ENCODE measurements at regions not wholly inside any gene's neighbourhood (a gene's known extent, or its start where the extent isn't known, plus 50 kb on each side); places are given as distances from the start of the nearest gene placed in this dataset.

- TF ChIP-seq, protein P1, sequence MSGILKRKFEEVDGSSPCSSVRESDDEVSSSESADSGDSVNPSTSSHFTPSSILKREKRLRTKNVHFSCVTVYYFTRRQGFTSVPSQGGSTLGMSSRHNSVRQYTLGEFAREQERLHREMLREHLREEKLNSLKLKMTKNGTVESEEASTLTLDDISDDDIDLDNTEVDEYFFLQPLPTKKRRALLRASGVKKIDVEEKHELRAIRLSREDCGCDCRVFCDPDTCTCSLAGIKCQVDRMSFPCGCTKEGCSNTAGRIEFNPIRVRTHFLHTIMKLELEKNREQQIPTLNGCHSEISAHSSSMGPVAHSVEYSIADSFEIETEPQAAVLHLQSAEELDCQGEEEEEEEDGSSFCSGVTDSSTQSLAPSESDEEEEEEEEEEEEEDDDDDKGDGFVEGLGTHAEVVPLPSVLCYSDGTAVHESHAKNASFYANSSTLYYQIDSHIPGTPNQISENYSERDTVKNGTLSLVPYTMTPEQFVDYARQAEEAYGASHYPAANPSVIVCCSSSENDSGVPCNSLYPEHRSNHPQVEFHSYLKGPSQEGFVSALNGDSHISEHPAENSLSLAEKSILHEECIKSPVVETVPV (CRISPR knock-in tag; IDR thresholded peaks at IDR 0.05): no peak
- no peak for TF ChIP-seq PPARA (CRISPR knock-in tag; IDR thresholded peaks at IDR 0.05; ENCODE audit: borderline replicate concordance)
- TF ChIP-seq BACH2 (CRISPR knock-in tag; IDR thresholded peaks at IDR 0.05; ENCODE audit: borderline replicate concordance): no peak
- no peak for ATAC-seq
These were observed 65.2 kb upstream of the EMX2 start for GRCh38 chr10:117477211-117477947.

DNA sequence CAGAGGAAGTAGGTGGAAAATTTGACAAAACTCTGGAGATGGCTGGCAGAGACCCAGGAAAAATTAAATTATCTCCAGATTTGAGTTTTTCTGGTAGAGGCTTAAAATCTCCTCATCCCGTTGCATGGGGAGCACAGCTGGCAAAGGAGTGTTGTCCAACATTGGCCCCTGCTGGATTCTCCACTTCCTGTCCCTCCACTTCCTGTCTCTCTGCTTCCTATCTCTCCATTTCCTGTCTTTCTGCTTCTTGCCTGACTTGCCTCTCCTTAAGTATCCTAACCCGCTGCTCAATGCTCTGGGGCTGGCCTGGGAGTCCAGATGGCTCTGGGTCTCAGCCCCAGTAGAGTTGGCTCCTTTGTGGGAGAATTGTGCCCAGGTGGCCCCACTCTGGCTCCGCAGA, 65.8 kb upstream of the EMX2 start:
- TF ChIP-seq, protein P2, sequence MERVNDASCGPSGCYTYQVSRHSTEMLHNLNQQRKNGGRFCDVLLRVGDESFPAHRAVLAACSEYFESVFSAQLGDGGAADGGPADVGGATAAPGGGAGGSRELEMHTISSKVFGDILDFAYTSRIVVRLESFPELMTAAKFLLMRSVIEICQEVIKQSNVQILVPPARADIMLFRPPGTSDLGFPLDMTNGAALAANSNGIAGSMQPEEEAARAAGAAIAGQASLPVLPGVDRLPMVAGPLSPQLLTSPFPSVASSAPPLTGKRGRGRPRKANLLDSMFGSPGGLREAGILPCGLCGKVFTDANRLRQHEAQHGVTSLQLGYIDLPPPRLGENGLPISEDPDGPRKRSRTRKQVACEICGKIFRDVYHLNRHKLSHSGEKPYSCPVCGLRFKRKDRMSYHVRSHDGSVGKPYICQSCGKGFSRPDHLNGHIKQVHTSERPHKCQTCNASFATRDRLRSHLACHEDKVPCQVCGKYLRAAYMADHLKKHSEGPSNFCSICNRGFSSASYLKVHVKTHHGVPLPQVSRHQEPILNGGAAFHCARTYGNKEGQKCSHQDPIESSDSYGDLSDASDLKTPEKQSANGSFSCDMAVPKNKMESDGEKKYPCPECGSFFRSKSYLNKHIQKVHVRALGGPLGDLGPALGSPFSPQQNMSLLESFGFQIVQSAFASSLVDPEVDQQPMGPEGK (CRISPR knock-in tag; IDR thresholded peaks at IDR 0.05; ENCODE audit: borderline replicate concordance): no peak
- TF ChIP-seq, protein P3, sequence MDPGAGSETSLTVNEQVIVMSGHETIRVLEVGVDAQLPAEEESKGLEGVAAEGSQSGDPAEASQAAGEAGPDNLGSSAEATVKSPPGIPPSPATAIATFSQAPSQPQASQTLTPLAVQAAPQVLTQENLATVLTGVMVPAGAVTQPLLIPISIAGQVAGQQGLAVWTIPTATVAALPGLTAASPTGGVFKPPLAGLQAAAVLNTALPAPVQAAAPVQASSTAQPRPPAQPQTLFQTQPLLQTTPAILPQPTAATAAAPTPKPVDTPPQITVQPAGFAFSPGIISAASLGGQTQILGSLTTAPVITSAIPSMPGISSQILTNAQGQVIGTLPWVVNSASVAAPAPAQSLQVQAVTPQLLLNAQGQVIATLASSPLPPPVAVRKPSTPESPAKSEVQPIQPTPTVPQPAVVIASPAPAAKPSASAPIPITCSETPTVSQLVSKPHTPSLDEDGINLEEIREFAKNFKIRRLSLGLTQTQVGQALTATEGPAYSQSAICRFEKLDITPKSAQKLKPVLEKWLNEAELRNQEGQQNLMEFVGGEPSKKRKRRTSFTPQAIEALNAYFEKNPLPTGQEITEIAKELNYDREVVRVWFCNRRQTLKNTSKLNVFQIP (CRISPR knock-in tag; IDR thresholded peaks at IDR 0.05; ENCODE audit: borderline replicate concordance, low read depth): no peak
- TF ChIP-seq ZNF8 (CRISPR knock-in tag; IDR thresholded peaks at IDR 0.05): no peak
- no peak for TF ChIP-seq ISL1 (CRISPR knock-in tag; IDR thresholded peaks at IDR 0.05)
- no peak for TF ChIP-seq ZFP30 (CRISPR knock-in tag; IDR thresholded peaks at IDR 0.05)
- TF ChIP-seq GLIS3 (CRISPR knock-in tag; IDR thresholded peaks at IDR 0.05): no peak
- TF ChIP-seq ESRRG (CRISPR knock-in tag; IDR thresholded peaks at IDR 0.05): no peak
- no peak for TF ChIP-seq ZNF565 (CRISPR knock-in tag; conservative IDR thresholded peaks at IDR 0.05; ENCODE audit: low read depth)
- no peak for TF ChIP-seq RARB (CRISPR knock-in tag; IDR thresholded peaks at IDR 0.05)
- TF ChIP-seq, protein P1 (CRISPR knock-in tag; IDR thresholded peaks at IDR 0.05): no peak
- no peak for TF ChIP-seq ZFP3 (CRISPR knock-in tag; IDR thresholded peaks at IDR 0.05)
- ATAC-seq: no peak

DNA sequence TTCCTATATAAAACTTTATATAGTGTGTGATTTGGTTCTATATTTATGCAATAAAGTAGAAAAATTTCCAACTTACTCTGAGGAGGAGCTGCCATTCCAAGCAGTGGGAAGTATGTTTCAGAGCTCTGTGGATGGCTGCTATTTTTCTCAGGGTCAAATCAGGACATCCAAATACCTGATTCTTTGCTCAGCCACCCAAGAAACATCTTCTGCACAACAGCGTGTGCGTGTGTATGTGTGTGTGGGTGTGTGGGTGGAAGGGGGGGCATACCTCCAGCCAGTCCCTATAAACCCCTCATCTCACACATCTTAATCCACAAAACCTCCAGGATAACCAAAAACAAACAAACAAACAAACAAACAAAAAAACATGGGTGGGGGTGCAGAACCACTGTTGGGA, 66.3 kb upstream of the EMX2 start:
- no peak for TF ChIP-seq CREB5 (CRISPR knock-in tag; IDR thresholded peaks at IDR 0.05; ENCODE audit: low read depth)
- TF ChIP-seq ISL1 (CRISPR knock-in tag; IDR thresholded peaks at IDR 0.05): no peak
- TF ChIP-seq TCF4 (CRISPR knock-in tag; IDR thresholded peaks at IDR 0.05; ENCODE audit: borderline replicate concordance): no peak
- TF ChIP-seq, protein P3 (CRISPR knock-in tag; IDR thresholded peaks at IDR 0.05; ENCODE audit: borderline replicate concordance, low read depth): no peak
- TF ChIP-seq ZNF70 (CRISPR knock-in tag; IDR thresholded peaks at IDR 0.05): no peak
- no peak for TF ChIP-seq PPARA (CRISPR knock-in tag; IDR thresholded peaks at IDR 0.05; ENCODE audit: borderline replicate concordance)
- TF ChIP-seq GLIS3 (CRISPR knock-in tag; IDR thresholded peaks at IDR 0.05): no peak
- TF ChIP-seq TOX (CRISPR knock-in tag; IDR thresholded peaks at IDR 0.05; ENCODE audit: borderline replicate concordance): no peak
- TF ChIP-seq ZFP30 (CRISPR knock-in tag; IDR thresholded peaks at IDR 0.05): no peak
- no peak for TF ChIP-seq CSDC2 (CRISPR knock-in tag; IDR thresholded peaks at IDR 0.05)
- TF ChIP-seq ZC3H10 (CRISPR knock-in tag; IDR thresholded peaks at IDR 0.05): no peak
- no peak for TF ChIP-seq TSHZ2 (CRISPR knock-in tag; IDR thresholded peaks at IDR 0.05)
- no peak for TF ChIP-seq OSR1 (CRISPR knock-in tag; IDR thresholded peaks at IDR 0.05)
- ATAC-seq: no peak
